A673 (cell line): ENCODE measurements at regions not wholly inside any gene's neighbourhood (a gene's known extent, or its start where the extent isn't known, plus 50 kb on each side); places are given as distances from the start of the nearest gene placed in this dataset.

Experiments
- EZH2 ChIP-seq: fragments of 200-600 bp; sonication (generic); IDR thresholded peaks from 2 replicates; pipeline ENCODE4 v1.6.1; 2017; ENCODE audit warnings: borderline replicate concordance, low read depth, mild to moderate bottlenecking, mixed read lengths, antibody characterized with exemption, low read length; ENCODE audit not compliant: poor library complexity, severe bottlenecking
- TF ChIP-seq, protein P1 (sequence below): fragments of 300-800, 200-600 bp; sonication (generic); conservative IDR thresholded peaks from 2 replicates; pipeline ENCODE4 v1.5.1; 2017; ENCODE audit warnings: low read depth, mild to moderate bottlenecking, antibody characterized with exemption, low read length, moderate library complexity, mixed read lengths

- TF ChIP-seq, protein P1, sequence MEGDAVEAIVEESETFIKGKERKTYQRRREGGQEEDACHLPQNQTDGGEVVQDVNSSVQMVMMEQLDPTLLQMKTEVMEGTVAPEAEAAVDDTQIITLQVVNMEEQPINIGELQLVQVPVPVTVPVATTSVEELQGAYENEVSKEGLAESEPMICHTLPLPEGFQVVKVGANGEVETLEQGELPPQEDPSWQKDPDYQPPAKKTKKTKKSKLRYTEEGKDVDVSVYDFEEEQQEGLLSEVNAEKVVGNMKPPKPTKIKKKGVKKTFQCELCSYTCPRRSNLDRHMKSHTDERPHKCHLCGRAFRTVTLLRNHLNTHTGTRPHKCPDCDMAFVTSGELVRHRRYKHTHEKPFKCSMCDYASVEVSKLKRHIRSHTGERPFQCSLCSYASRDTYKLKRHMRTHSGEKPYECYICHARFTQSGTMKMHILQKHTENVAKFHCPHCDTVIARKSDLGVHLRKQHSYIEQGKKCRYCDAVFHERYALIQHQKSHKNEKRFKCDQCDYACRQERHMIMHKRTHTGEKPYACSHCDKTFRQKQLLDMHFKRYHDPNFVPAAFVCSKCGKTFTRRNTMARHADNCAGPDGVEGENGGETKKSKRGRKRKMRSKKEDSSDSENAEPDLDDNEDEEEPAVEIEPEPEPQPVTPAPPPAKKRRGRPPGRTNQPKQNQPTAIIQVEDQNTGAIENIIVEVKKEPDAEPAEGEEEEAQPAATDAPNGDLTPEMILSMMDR = no peak
- no peak for TF ChIP-seq EZH2
Observed at GRCh38 chr5:3715062-3715461, 119.4 kb downstream of the IRX1 start.
